ENCODE measurements at regions not wholly inside any gene's neighbourhood (a gene's known extent, or its start where the extent isn't known, plus 50 kb on each side); places are given as distances from the start of the nearest gene placed in this dataset.

- no peaks in the 10 kb centered on the region for H3K27me3 ChIP-seq (ENCODE audit: control insufficient read depth in 2 of 2, insufficient read depth in 2 of 2, low read length in 2 of 2)
- no peaks in the 10 kb centered on the region for H3K36me3 ChIP-seq (ENCODE audit: control insufficient read depth, insufficient read depth, low read length)
- ChIA-PET CTCF (ENCODE audit: low intra/inter-chr PET ratio) (no interaction called here), POLR2A (no interaction called here)
- in situ Hi-C loops (cut with MboI), result no loop called here
- no peaks in the 10 kb centered on the region; the same call in 1 of the 2 replicates for H4K20me1 ChIP-seq (replicated peaks; ENCODE audit: control insufficient read depth, insufficient read depth, low read length)
- H3K9ac ChIP-seq (ENCODE audit: insufficient read depth in 1 of 2, low read depth in 2 of 2, low read length in 2 of 2), result no peak overlapping the region
- DNase-seq (ENCODE audit: extremely low read depth in 1 of 4, low spot score in 3 of 4) (no peak), ATAC-seq (no peak), FAIRE-seq (no peak)
- intact Hi-C loops (cut with micrococcal nuclease), result no loop called here
- no peak overlapping the region for H2AFZ ChIP-seq (ENCODE audit: low read depth, low read length)
- 0% methylated on average over 2 of the region's 2 CpGs for WGBS (ENCODE audit: insufficient coverage, low coverage, missing lambda C conversion rate)
- H3K9me1 ChIP-seq (ENCODE audit: control insufficient read depth, insufficient read depth, low read length), result no peaks in the 10 kb centered on the region
- no peaks in the 10 kb centered on the region for H3K9me3 ChIP-seq (replicated peaks; ENCODE audit: control insufficient read depth, insufficient read depth, low read depth, low read length)
- TF ChIP-seq, protein P1, sequence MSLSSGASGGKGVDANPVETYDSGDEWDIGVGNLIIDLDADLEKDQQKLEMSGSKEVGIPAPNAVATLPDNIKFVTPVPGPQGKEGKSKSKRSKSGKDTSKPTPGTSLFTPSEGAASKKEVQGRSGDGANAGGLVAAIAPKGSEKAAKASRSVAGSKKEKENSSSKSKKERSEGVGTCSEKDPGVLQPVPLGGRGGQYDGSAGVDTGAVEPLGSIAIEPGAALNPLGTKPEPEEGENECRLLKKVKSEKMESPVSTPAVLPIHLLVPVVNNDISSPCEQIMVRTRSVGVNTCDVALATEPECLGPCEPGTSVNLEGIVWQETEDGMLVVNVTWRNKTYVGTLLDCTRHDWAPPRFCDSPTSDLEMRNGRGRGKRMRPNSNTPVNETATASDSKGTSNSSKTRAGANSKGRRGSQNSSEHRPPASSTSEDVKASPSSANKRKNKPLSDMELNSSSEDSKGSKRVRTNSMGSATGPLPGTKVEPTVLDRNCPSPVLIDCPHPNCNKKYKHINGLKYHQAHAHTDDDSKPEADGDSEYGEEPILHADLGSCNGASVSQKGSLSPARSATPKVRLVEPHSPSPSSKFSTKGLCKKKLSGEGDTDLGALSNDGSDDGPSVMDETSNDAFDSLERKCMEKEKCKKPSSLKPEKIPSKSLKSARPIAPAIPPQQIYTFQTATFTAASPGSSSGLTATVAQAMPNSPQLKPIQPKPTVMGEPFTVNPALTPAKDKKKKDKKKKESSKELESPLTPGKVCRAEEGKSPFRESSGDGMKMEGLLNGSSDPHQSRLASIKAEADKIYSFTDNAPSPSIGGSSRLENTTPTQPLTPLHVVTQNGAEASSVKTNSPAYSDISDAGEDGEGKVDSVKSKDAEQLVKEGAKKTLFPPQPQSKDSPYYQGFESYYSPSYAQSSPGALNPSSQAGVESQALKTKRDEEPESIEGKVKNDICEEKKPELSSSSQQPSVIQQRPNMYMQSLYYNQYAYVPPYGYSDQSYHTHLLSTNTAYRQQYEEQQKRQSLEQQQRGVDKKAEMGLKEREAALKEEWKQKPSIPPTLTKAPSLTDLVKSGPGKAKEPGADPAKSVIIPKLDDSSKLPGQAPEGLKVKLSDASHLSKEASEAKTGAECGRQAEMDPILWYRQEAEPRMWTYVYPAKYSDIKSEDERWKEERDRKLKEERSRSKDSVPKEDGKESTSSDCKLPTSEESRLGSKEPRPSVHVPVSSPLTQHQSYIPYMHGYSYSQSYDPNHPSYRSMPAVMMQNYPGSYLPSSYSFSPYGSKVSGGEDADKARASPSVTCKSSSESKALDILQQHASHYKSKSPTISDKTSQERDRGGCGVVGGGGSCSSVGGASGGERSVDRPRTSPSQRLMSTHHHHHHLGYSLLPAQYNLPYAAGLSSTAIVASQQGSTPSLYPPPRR (CRISPR knock-in tag; IDR thresholded peaks at IDR 0.05; ENCODE audit: borderline replicate concordance), result no peak
- TF ChIP-seq ZNF778 (CRISPR knock-in tag; IDR thresholded peaks at IDR 0.05) (no peak), ZNF140 (CRISPR knock-in tag; IDR thresholded peaks at IDR 0.05) (no peak), SAP30 (IDR thresholded peaks at IDR 0.05; ENCODE audit: borderline replicate concordance, insufficient read depth, low read depth, low read length, poor library complexity, severe bottlenecking) (no peak), EHMT2 (IDR thresholded peaks at IDR 0.05) (no peak), CEBPB (tag; IDR thresholded peaks at IDR 0.05) (no peak), CHD2 (IDR thresholded peaks at IDR 0.05; ENCODE audit: low read depth, low read length) (no peak), ZNF644 (tag; IDR thresholded peaks at IDR 0.05; ENCODE audit: low read depth) (no peak), TAF1 (IDR thresholded peaks at IDR 0.05; ENCODE audit: control insufficient read depth, extremely low read depth, insufficient read depth, low read length, severe bottlenecking) (no peak), RUNX1 (IDR thresholded peaks at IDR 0.05; ENCODE audit: low read depth) (no peak), IRF9 (tag; IDR thresholded peaks at IDR 0.05) (no peak)
- TF ChIP-seq, protein P2, sequence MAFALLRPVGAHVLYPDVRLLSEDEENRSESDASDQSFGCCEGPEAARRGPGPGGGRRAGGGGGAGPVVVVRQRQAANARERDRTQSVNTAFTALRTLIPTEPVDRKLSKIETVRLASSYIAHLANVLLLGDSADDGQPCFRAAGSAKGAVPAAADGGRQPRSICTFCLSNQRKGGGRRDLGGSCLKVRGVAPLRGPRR (CRISPR knock-in tag; IDR thresholded peaks at IDR 0.05), result no peak
- no TSS peak for BruUV-seq (replicated peaks)
- no peaks in the 10 kb centered on the region for H3K4me1 ChIP-seq (replicated peaks in 1 of 2; ENCODE audit: control insufficient read depth in 2 of 2, insufficient read depth in 2 of 2, low read length in 2 of 2)
- no peaks in the 10 kb centered on the region for H3K79me2 ChIP-seq (ENCODE audit: control insufficient read depth, insufficient read depth, low read length)
- H3K4me3 ChIP-seq, result no peak overlapping the region
- H3K27ac ChIP-seq (ENCODE audit: extremely low read depth, low read depth, low read length), result no peak overlapping the region
- H3K4me2 ChIP-seq (ENCODE audit: insufficient read depth, low read length), result no peak overlapping the region
Measured at GRCh38 chr12:115700081-115700480, 577.4 kb downstream of the MED13L start.

All from K562 (cell line).